Tibial nerve (tissue), 4 donors: ENCODE measurements at regions not wholly inside any gene's neighbourhood (a gene's known extent, or its start where the extent isn't known, plus 50 kb on each side); places are given as distances from the start of the nearest gene placed in this dataset.

Experiments used
- EP300 ChIP-seq, 2 donors: sonication (generic); formaldehyde crosslinking; IDR thresholded peaks; one replicate each; pipeline ENCODE4 v1.6.1; 2017; ENCODE audit warnings: antibody characterized with exemption in 2 of 2, mild to moderate bottlenecking in 1 of 2
- POLR2A ChIP-seq, 2 donors: fragments of 450-650 bp; IDR thresholded peaks; one replicate each; pipeline ENCODE4 v1.6.1; 2017; ENCODE audit warnings: antibody characterized with exemption in 2 of 2, mild to moderate bottlenecking in 2 of 2, moderate library complexity in 2 of 2
- TF ChIP-seq, protein P1 (sequence below), 5 experiments: fragments of 200-600 bp in 3 of 5; fragments of 450-650 bp in 2 of 5; sonication (generic) in 3 of 5; IDR thresholded peaks; one replicate each; pipeline ENCODE4 v1.5.1; 2016 to 2019; ENCODE audit warnings: antibody characterized with exemption in 5 of 5, mild to moderate bottlenecking in 3 of 5, moderate library complexity in 2 of 5

DNA sequence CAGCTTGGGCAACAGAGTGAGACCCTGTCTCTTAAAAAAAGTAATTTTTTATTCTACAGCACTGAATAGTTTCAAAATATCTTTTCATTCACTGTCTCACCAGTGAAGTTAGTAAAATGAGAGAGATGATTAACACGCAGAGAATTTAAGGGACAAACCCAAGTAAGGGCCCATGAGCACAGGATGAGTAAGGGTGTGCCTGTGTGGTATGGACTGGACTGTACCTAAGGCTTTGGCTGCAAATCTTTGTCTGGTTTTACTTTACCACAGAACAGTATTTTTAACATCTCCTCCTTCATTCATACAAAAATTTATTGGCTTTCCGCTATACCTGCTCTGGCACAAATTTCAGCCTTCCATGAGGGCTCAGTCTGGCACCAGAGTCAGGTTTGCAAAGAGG lies 433.3 kb downstream of the UTRN start:
- TF ChIP-seq, protein P1, sequence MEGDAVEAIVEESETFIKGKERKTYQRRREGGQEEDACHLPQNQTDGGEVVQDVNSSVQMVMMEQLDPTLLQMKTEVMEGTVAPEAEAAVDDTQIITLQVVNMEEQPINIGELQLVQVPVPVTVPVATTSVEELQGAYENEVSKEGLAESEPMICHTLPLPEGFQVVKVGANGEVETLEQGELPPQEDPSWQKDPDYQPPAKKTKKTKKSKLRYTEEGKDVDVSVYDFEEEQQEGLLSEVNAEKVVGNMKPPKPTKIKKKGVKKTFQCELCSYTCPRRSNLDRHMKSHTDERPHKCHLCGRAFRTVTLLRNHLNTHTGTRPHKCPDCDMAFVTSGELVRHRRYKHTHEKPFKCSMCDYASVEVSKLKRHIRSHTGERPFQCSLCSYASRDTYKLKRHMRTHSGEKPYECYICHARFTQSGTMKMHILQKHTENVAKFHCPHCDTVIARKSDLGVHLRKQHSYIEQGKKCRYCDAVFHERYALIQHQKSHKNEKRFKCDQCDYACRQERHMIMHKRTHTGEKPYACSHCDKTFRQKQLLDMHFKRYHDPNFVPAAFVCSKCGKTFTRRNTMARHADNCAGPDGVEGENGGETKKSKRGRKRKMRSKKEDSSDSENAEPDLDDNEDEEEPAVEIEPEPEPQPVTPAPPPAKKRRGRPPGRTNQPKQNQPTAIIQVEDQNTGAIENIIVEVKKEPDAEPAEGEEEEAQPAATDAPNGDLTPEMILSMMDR (IDR thresholded peaks at IDR 0.05) = no peak
- TF ChIP-seq EP300 (IDR thresholded peaks at IDR 0.05) (no peak), POLR2A (IDR thresholded peaks at IDR 0.05) (no peak)
